ENCODE measurements at regions not wholly inside any gene's neighbourhood (a gene's known extent, or its start where the extent isn't known, plus 50 kb on each side); places are given as distances from the start of the nearest gene placed in this dataset.

- TF ChIP-seq TAF1 (IDR thresholded peaks at IDR 0.05; ENCODE audit: low read depth, low read length) (no peak), POLR2AphosphoS5 (IDR thresholded peaks at IDR 0.05; ENCODE audit: low read depth, low read length) (no peak), POU2F2 (IDR thresholded peaks at IDR 0.05; ENCODE audit: low read depth, low read length) (no peak)
- DNase-seq (ENCODE audit: insufficient read length, low spot score) = peak; percentile 29
Measured at GRCh38 chr3:42013691-42014457, 52.0 kb upstream of the ULK4 start.

GRCh38 chr3:42012935-42013690, 51.2 kb upstream of the ULK4 start:
- DNase-seq (ENCODE audit: insufficient read length, low spot score) (peak; percentile 69), FAIRE-seq (peak; percentile 92)
- TF ChIP-seq TAF1 (IDR thresholded peaks at IDR 0.05; ENCODE audit: low read depth, low read length) = 0 out of 2 replicates have a peak, but pooled peaks have one; percentile 44
- no peak for TF ChIP-seq PAX5 (IDR thresholded peaks at IDR 0.05; ENCODE audit: insufficient read depth, low read length, severe bottlenecking)
- peak; percentile 67; the same call in 1 of the 2 replicates for TF ChIP-seq POLR2AphosphoS5 (IDR thresholded peaks at IDR 0.05; ENCODE audit: low read depth, low read length)
- TF ChIP-seq POLR2A (IDR thresholded peaks at IDR 0.05; ENCODE audit: low read depth, low read length) = peak; percentile 78
- TF ChIP-seq POU2F2 (IDR thresholded peaks at IDR 0.05; ENCODE audit: low read depth, low read length) = peak; percentile 99
- peak; percentile 70 for TF ChIP-seq SPI1 (IDR thresholded peaks at IDR 0.05; ENCODE audit: low read depth, low read length)

More at GRCh38 chr3:42013691-42014457, 52.0 kb upstream of the ULK4 start:
- no peak for FAIRE-seq

GRCh38 chr3:42012383-42012934, 50.6 kb upstream of the ULK4 start:
- DNase-seq (ENCODE audit: insufficient read length, low spot score) (peak; percentile 37), FAIRE-seq (peak; percentile 94)
- TF ChIP-seq POLR2AphosphoS5 (IDR thresholded peaks at IDR 0.05; ENCODE audit: low read depth, low read length) (no peak), SPI1 (IDR thresholded peaks at IDR 0.05; ENCODE audit: low read depth, low read length) (no peak), POU2F2 (IDR thresholded peaks at IDR 0.05; ENCODE audit: low read depth, low read length) (no peak)

Data from GM12891 (cell line).